HEK293 (cell line): ENCODE measurements at regions not wholly inside any gene's neighbourhood (a gene's known extent, or its start where the extent isn't known, plus 50 kb on each side); places are given as distances from the start of the nearest gene placed in this dataset.

ENCODE experiments used
- CTCF ChIA-PET: fragments of 350-600 bp; formaldehyde crosslinking; extraction: SDS; loops from one replicate; lab custom pipeline; 2021; ENCODE audit warnings: antibody characterized with exemption; lab: Yijun Ruan, JAX
- POLR2A ChIA-PET: fragments of 300-600 bp; formaldehyde crosslinking; extraction: SDS; loops from one replicate; lab custom pipeline; 2020; ENCODE audit warnings: antibody characterized with exemption, inconsistent platforms; lab: Yijun Ruan, JAX
- H3K27ac ChIP-seq: fragments of 200-500 bp; sonication (Bioruptor generic); 2 replicates; pipeline ENCODE4 v1.5.1; 2014; ENCODE audit warnings: low read depth, low read length, control low read depth, inconsistent platforms; ENCODE audit errors: extremely low read depth
- H3K36me3 ChIP-seq, 2 experiments: fragments of 200-500 bp in 1 of 2; sonication (Bioruptor generic) in 1 of 2; 1 replicate in 1 of 2; 2 replicates in 1 of 2; pipeline ENCODE4 v1.5.1; 2014 to 2017; ENCODE audit warnings: inconsistent platforms in 2 of 2, low read length in 2 of 2; ENCODE audit not compliant: control insufficient read depth in 2 of 2, insufficient read depth in 1 of 2
- H3K4me1 ChIP-seq: fragments of 200-500 bp; sonication (Bioruptor generic); 2 replicates; pipeline ENCODE4 v1.5.1; 2014; ENCODE audit warnings: mild to moderate bottlenecking, low read length, inconsistent platforms; ENCODE audit not compliant: control insufficient read depth, insufficient read depth
- H3K4me3 ChIP-seq: 2 replicates; pipeline ENCODE4 v1.5.1; 2011; ENCODE audit warnings: low read depth, mild to moderate bottlenecking, control low read depth, low read length, moderate library complexity
- H3K9me3 ChIP-seq: fragments of 200-500 bp; sonication (Bioruptor generic); 2 replicates; pipeline ENCODE4 v1.5.1; 2014; ENCODE audit warnings: low read depth, low read length, inconsistent platforms; ENCODE audit not compliant: control insufficient read depth, insufficient read depth
- GFI1B ChIP-seq: fragments of 450-650 bp; formaldehyde crosslinking; IDR thresholded peaks from 2 replicates; pipeline ENCODE4 v1.5.1; 2016; ENCODE audit warnings: missing biosample characterization, missing genetic modification characterization
- INSM2 ChIP-seq: fragments of 450-650 bp; formaldehyde crosslinking; IDR thresholded peaks from 2 replicates; pipeline ENCODE4 v1.5.1; 2016; ENCODE audit warnings: missing biosample characterization, missing genetic modification characterization
- PRDM6 ChIP-seq: fragments of 450-650 bp; formaldehyde crosslinking; IDR thresholded peaks from 2 replicates; pipeline ENCODE4 v1.5.1; 2017; ENCODE audit warnings: missing biosample characterization, missing genetic modification characterization
- REST ChIP-seq: fragments of 450-650 bp; formaldehyde crosslinking; IDR thresholded peaks from 2 replicates; pipeline ENCODE4 v1.5.1; 2016; ENCODE audit warnings: missing biosample characterization, missing genetic modification characterization
- SP2 ChIP-seq: fragments of 450-650 bp; formaldehyde crosslinking; IDR thresholded peaks from 2 replicates; pipeline ENCODE4 v1.5.1; 2016; ENCODE audit warnings: missing biosample characterization, missing genetic modification characterization
- YY1 ChIP-seq: fragments of 450-650 bp; formaldehyde crosslinking; IDR thresholded peaks from 2 replicates; pipeline ENCODE4 v1.5.1; 2018; ENCODE audit warnings: missing biosample characterization, missing genetic modification characterization
- ZBTB21 ChIP-seq: fragments of 450-650 bp; formaldehyde crosslinking; IDR thresholded peaks from 2 replicates; pipeline ENCODE4 v1.5.1; 2017; ENCODE audit warnings: missing biosample characterization, missing genetic modification characterization
- ZFP3 ChIP-seq: fragments of 450-650 bp; formaldehyde crosslinking; IDR thresholded peaks from 2 replicates; pipeline ENCODE4 v1.5.1; 2016; ENCODE audit warnings: low read depth, missing biosample characterization, missing genetic modification characterization
- ZNF10 ChIP-seq: fragments of 450-650 bp; formaldehyde crosslinking; IDR thresholded peaks from 2 replicates; pipeline ENCODE4 v1.5.1; 2017; ENCODE audit warnings: missing biosample characterization, missing genetic modification characterization
- ZNF148 ChIP-seq: fragments of 450-650 bp; formaldehyde crosslinking; IDR thresholded peaks from 2 replicates; pipeline ENCODE4 v1.5.0; 2017; ENCODE audit warnings: missing biosample characterization, missing genetic modification characterization, borderline replicate concordance
- ZNF175 ChIP-seq: fragments of 450-650 bp; formaldehyde crosslinking; IDR thresholded peaks from 2 replicates; pipeline ENCODE4 v1.5.1; 2016; ENCODE audit warnings: missing biosample characterization, missing genetic modification characterization
- ZNF391 ChIP-seq: fragments of 450-650 bp; formaldehyde crosslinking; IDR thresholded peaks from 2 replicates; pipeline ENCODE4 v1.5.1; 2016; ENCODE audit warnings: low read depth, missing biosample characterization, missing genetic modification characterization, borderline replicate concordance
- ZNF514 ChIP-seq: fragments of 450-650 bp; formaldehyde crosslinking; IDR thresholded peaks from 2 replicates; pipeline ENCODE4 v1.5.1; 2016; ENCODE audit warnings: missing biosample characterization, missing genetic modification characterization
- ZNF585B ChIP-seq: fragments of 450-650 bp; formaldehyde crosslinking; IDR thresholded peaks from 2 replicates; pipeline ENCODE4 v1.5.1; 2016; ENCODE audit warnings: missing biosample characterization, missing genetic modification characterization
- ZNF701 ChIP-seq: fragments of 450-650 bp; formaldehyde crosslinking; IDR thresholded peaks from 2 replicates; pipeline ENCODE4 v1.5.1; 2016; ENCODE audit warnings: missing biosample characterization, missing genetic modification characterization
- ZNF707 ChIP-seq: fragments of 450-650 bp; formaldehyde crosslinking; IDR thresholded peaks from 2 replicates; pipeline ENCODE4 v1.5.1; 2016; ENCODE audit warnings: missing biosample characterization, missing genetic modification characterization
- ZSCAN5A ChIP-seq: fragments of 450-650 bp; formaldehyde crosslinking; IDR thresholded peaks from 2 replicates; pipeline ENCODE4 v1.5.1; 2016; ENCODE audit warnings: missing biosample characterization, missing genetic modification characterization

- Histone ChIP-seq H3K27ac (no peak overlapping the region), H3K4me1 (no peaks in the 10 kb centered on the region), H3K36me3 (no peaks in the 10 kb centered on the region), H3K4me3 (no peak overlapping the region), H3K9me3 (no peaks in the 10 kb centered on the region)
- POLR2A ChIA-PET, result no interaction called here
- CTCF ChIA-PET, result no interaction called here
- TF ChIP-seq ZNF148 (tag by site-specific recombination) (no peak), ZBTB21 (tag by site-specific recombination) (no peak), YY1 (tag by site-specific recombination) (no peak), ZNF391 (no peak), SP2 (tag by site-specific recombination) (no peak), ZNF701 (tag by site-specific recombination) (no peak), ZNF585B (no peak)
Measured at GRCh38 chr1:88526456-88526855, 157.6 kb upstream of the PKN2 start.

GRCh38 chr1:88528792-88529191, 155.3 kb upstream of the PKN2 start:
- no peaks in the 10 kb centered on the region for H3K9me3 ChIP-seq
- no peak for TF ChIP-seq ZFP3
- H3K4me3 ChIP-seq, result no peak overlapping the region
- no peaks in the 10 kb centered on the region for H3K4me1 ChIP-seq
- ChIA-PET POLR2A (no interaction called here), CTCF (no interaction called here)
- no peak overlapping the region for H3K27ac ChIP-seq
- H3K36me3 ChIP-seq, result no peaks in the 10 kb centered on the region

- POLR2A ChIA-PET, result no interaction called here
- no peaks in the 10 kb centered on the region for H3K36me3 ChIP-seq
- H3K27ac ChIP-seq, result no peak overlapping the region
- no peak overlapping the region for H3K4me3 ChIP-seq
- CTCF ChIA-PET, result interaction anchor here (0.7 kb wide), 1 partner anchor 46 kb away, joined by 3 read pairs; no protein-coding TSS in a partner anchor
- no peaks in the 10 kb centered on the region for H3K4me1 ChIP-seq
- H3K9me3 ChIP-seq, result no peaks in the 10 kb centered on the region
- TF ChIP-seq ZNF175 (tag by site-specific recombination) (no peak), ZNF514 (tag by site-specific recombination) (no peak), GFI1B (tag by site-specific recombination) (no peak), ZNF707 (tag by site-specific recombination) (no peak), ZSCAN5A (tag by site-specific recombination) (no peak), REST (tag by site-specific recombination) (no peak), PRDM6 (tag by site-specific recombination) (no peak), INSM2 (tag by site-specific recombination) (no peak), ZNF10 (tag by site-specific recombination) (no peak)
Measured at GRCh38 chr1:88529581-88529980, 154.5 kb upstream of the PKN2 start.
